Renal cortex interstitium (tissue), 11 donors: ENCODE measurements at regions not wholly inside any gene's neighbourhood (a gene's known extent, or its start where the extent isn't known, plus 50 kb on each side); places are given as distances from the start of the nearest gene placed in this dataset.
"Not testable (repeated sequence)": the region's sequence is repeated elsewhere in the genome, so short reads cannot be mapped to it uniquely, and the experiment has no call there.

Experiments used
- DNase-seq, 11 donors: peaks; one replicate each; pipeline ENCODE4 v3.0.0-alpha.2; 2013; ENCODE audit warnings: low read depth in 9 of 11, low spot score in 4 of 11; ENCODE audit errors: extremely low read depth in 1 of 11

GRCh38 chr7:55296070-55296469 is 69.1 kb upstream of the LANCL2 start:
- no peak for DNase-seq

DNA sequence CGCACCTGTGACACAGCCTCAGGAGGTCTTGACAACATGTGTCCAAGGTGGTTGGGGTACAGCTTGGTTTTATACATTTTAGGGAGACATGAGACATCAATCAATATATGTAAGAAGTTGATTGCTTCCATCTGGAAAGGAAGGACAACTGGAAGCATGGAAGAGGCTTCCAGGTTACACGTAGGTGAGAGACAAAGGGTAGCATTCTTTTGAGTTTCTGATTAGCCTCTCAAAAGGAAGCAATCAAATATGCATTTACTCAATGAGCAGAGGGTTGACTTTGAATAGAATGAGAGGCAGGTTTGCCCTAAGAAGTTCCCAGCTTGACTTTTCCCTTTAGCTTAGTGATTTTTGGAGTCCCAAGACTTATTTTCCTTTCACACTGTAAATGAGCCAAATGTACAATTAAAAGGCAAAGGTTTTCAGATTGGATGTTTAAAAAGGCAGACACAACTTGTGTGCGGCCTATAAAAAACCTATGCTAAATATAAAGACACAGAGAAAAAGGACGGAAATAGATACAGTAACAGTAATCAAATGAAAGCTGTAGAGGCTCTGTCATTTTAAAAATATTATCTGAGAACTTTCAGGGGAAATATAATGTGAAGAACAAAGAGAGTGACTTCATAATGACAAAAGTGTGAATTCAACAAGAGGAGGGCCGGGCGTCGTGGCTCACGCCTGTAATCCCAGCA is 65.7 kb upstream of the LANCL2 start:
- no peak for DNase-seq

- DNase-seq, result no peak
Measured at GRCh38 chr7:55303220-55303619, 61.9 kb upstream of the LANCL2 start.

- no peak for DNase-seq
Measured at GRCh38 chr7:55304018-55304762, 60.9 kb upstream of the LANCL2 start.

GRCh38 chr7:55305135-55305534 is 60.0 kb upstream of the LANCL2 start:
- DNase-seq, result no peak

DNA sequence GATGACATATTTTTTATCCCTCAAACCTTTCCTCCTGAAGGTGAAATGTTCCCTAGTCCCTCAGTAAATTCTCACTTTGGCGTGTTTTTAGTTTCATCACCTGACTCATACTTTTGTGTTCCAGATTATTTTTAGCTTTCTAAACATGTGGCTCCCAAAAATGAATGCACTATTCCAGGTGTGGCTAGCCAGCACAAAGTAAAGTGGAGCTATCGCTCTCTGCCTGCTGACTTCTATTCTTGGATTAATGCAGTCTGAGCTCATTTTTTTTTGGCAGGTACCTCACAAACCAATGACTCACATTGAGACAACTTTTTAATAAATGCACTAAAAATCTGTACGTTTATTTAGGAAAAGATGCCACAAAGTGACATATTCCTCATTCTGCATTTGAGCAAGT is 58.8 kb upstream of the LANCL2 start:
- no peak for DNase-seq

DNA sequence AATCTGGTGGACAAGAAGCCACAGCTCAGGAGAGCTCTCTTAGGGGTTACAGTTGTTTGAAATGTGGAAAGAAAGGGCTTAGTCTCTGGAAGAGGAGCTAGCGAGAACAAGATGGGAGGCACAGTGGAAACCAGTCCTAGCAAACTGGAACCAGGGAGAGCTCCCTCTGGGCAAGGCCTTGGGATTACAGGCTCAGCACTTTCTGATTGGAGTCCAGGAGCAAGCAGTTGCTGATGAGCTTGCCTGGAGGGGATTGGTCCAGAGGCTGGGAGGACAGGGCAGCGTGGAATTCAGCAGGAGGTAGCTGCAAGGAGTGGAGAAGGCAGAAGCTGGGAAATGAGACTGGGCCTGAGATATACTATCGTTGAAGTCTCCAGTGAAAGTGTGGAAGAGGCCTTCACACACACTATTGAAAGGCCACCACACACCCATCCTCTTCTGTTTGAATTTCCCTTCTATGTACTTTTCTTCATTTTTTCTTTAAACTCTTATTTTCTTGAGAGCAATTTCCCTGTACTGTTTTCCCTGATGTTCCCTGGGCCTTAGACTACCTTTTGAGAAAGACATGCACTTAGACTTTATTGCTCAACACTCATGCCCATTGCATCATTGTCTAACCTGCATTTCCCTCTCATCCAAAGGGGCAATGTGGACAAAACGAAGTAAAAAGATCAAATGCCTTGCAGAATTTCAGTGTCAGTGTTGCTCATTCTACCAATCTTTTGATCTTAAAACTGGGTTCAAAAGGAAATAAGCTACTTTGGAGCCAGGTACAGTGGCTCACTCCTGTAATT is 57.8 kb upstream of the LANCL2 start:
- no peak for DNase-seq

GRCh38 chr7:55308186-55308929 is 56.8 kb upstream of the LANCL2 start:
- DNase-seq, result no peak

GRCh38 chr7:55309040-55309991 is 55.8 kb upstream of the LANCL2 start:
- no peak for DNase-seq

GRCh38 chr7:55310287-55311025 is 54.7 kb upstream of the LANCL2 start:
- no peak for DNase-seq

DNA sequence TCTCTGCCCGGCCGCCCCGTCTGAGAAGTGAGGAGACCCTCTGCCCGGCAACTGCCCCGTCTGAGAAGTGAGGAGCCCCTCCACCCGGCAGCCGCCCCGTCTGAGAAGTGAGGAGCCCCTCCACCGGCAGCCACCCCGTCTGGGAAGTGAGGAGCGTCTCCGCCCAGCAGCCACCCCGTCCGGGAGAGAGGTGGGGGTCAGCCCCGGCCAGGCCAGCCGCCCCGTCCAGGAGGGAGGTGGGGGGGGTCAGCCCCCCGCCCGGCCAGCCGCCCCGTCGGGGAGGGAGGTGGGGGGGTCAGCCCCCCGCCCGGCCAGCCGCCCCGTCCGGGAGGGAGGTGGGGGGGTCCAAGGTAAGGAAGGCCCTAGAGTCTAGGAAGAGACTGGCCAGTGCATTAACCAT is 53.2 kb upstream of the LANCL2 start:
- DNase-seq, result not testable (repeated sequence)

GRCh38 chr7:55313671-55314070 is 51.5 kb upstream of the LANCL2 start:
- not testable (repeated sequence) for DNase-seq

GRCh38 chr7:55314967-55315366 is 50.2 kb upstream of the LANCL2 start:
- no peak for DNase-seq
